ENCODE measurements at regions not wholly inside any gene's neighbourhood (a gene's known extent, or its start where the extent isn't known, plus 50 kb on each side); places are given as distances from the start of the nearest gene placed in this dataset.

DNA sequence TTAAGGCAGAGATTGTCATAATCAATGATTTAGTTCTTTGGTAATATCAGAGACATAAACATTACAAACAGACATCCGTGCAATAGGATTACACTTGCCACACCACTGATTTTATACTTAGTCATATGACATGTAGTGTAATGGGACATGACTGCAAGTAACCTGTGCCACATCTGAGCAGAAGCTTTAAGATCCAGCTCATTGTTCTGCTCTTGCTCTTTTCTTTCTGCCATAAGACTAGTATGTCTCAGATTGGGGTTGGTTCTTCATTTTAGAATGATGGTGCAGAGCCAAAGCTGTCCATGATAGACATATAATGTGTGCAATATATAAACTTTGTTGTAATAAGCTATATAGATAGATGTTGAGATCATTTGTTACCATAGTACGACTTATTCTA, 119.7 kb upstream of the SEMA3A start:
- H3K36me3 ChIP-seq: no peaks in the 10 kb centered on the region
- no peak for DNase-seq
- H3K4me3 ChIP-seq: no peak overlapping the region
- no peak overlapping the region for H3K27ac ChIP-seq
- TF ChIP-seq, protein P1, sequence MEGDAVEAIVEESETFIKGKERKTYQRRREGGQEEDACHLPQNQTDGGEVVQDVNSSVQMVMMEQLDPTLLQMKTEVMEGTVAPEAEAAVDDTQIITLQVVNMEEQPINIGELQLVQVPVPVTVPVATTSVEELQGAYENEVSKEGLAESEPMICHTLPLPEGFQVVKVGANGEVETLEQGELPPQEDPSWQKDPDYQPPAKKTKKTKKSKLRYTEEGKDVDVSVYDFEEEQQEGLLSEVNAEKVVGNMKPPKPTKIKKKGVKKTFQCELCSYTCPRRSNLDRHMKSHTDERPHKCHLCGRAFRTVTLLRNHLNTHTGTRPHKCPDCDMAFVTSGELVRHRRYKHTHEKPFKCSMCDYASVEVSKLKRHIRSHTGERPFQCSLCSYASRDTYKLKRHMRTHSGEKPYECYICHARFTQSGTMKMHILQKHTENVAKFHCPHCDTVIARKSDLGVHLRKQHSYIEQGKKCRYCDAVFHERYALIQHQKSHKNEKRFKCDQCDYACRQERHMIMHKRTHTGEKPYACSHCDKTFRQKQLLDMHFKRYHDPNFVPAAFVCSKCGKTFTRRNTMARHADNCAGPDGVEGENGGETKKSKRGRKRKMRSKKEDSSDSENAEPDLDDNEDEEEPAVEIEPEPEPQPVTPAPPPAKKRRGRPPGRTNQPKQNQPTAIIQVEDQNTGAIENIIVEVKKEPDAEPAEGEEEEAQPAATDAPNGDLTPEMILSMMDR (IDR thresholded peaks at IDR 0.05): no peak
- TF ChIP-seq POLR2A (IDR thresholded peaks at IDR 0.05) (no peak), EP300 (IDR thresholded peaks at IDR 0.05) (no peak)
- no peaks in the 10 kb centered on the region for H3K4me1 ChIP-seq (ENCODE audit: insufficient read depth)
- intact Hi-C loops (cut with DNase I): no loop called here
- no peaks in the 10 kb centered on the region for H3K27me3 ChIP-seq
- H3K9me3 ChIP-seq: no peaks in the 10 kb centered on the region
- WGBS, 3 donors: 89 to 95% (median 91%) methylated on average over 2 of the region's 2 CpGs

DNA sequence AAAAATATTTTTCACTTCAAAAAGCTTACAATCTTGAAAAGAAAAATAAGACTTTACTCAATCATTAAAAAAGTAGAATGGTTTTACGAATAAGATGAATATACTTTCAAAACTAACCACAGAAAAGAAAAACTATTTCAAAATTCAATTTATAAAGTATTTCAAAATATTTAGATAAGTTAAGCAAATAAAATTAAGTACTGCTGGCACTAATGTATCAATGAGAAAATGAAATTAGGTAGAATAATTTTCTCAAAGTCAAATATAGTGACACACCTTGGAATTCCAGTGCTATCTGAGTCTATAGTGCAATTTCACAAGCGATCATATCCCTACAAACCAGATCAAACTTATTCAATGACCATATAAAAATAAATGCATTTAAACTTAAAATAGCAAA, 109.8 kb upstream of the SEMA3A start:
- TF ChIP-seq, protein P1 (IDR thresholded peaks at IDR 0.05): no peak
- no peak for TF ChIP-seq POLR2A (IDR thresholded peaks at IDR 0.05)
- TF ChIP-seq EP300 (IDR thresholded peaks at IDR 0.05): no peak
- no peaks in the 10 kb centered on the region for H3K36me3 ChIP-seq
- intact Hi-C loops (cut with DNase I): no loop called here
- no peak for DNase-seq
- no peaks in the 10 kb centered on the region for H3K4me1 ChIP-seq (ENCODE audit: insufficient read depth)
- no peak overlapping the region for H3K27ac ChIP-seq
- no peaks in the 10 kb centered on the region for H3K9me3 ChIP-seq
- no peak overlapping the region for H3K4me3 ChIP-seq
- 41 to 63% (median 42%) methylated on average over 2 of the region's 2 CpGs for WGBS, 3 donors
- no peaks in the 10 kb centered on the region for H3K27me3 ChIP-seq

DNA sequence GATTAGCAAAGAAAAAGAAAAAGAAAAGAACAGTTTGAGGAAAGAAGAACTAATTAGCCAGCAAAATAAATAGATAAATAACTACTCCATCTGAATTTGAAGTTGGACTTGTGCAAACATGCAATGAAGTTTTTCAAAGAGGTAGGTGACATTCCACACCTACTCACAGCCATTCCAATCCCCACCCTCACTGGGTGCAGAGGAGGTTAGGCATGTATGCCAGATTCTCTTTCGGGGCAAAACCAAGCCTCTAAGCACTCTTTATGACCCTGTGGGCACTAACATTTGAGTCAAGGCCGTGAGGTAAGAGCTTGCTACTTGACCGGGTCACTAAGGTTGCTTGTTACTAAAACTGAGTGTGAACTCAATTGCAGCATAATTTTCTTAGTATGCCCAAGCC, 108.4 kb upstream of the SEMA3A start:
- 84 to 86% (median 84%) methylated on average over 3 of the region's 3 CpGs for WGBS, 3 donors
- no peak for TF ChIP-seq EP300 (IDR thresholded peaks at IDR 0.05)
- TF ChIP-seq, protein P1 (IDR thresholded peaks at IDR 0.05): no peak
- TF ChIP-seq POLR2A (IDR thresholded peaks at IDR 0.05): no peak
- intact Hi-C loops (cut with DNase I): no loop called here

DNA sequence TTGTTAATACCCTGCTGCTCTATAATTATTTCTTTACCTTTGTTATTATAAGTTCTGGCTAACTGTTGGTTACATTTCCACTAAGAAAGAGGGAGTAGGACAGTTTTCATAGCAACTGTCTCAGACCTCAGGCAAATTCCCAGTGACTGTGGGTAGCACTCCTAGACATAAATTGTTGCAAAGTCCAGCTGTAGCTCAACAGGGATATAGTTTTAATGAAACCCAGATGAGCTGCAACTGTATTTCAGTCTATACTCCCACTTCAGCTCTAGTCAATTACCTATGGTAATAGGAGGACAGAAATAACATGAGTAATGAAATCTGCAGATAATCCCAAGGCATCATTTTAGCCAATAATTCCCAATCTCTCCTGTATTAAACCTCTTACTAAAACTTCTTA, 103.0 kb upstream of the SEMA3A start:
- H3K27me3 ChIP-seq: peaks cover 4% of the 10 kb centered on the region

More for the DNA sequence above, 108.4 kb upstream of the SEMA3A start:
- Histone ChIP-seq H3K27me3 (no peaks in the 10 kb centered on the region), H3K9me3 (no peaks in the 10 kb centered on the region), H3K27ac (no peak overlapping the region), H3K4me1 (ENCODE audit: insufficient read depth) (no peaks in the 10 kb centered on the region), H3K36me3 (no peaks in the 10 kb centered on the region), H3K4me3 (no peak overlapping the region)
- no peak for DNase-seq

More for the DNA sequence above, 103.0 kb upstream of the SEMA3A start:
- intact Hi-C loops (cut with DNase I): no loop called here
- H3K4me1 ChIP-seq (ENCODE audit: insufficient read depth): no peaks in the 10 kb centered on the region
- no peak for TF ChIP-seq EP300 (IDR thresholded peaks at IDR 0.05)
- TF ChIP-seq, protein P1 (IDR thresholded peaks at IDR 0.05): no peak
- no peak for DNase-seq
- H3K27ac ChIP-seq: no peak overlapping the region
- H3K36me3 ChIP-seq: no peaks in the 10 kb centered on the region
- no peak overlapping the region for H3K4me3 ChIP-seq
- H3K9me3 ChIP-seq: no peaks in the 10 kb centered on the region

Measured in ovary (tissue), 7 donors.